Endothelial cell of umbilical vein (primary cell): ENCODE measurements at regions not wholly inside any gene's neighbourhood (a gene's known extent, or its start where the extent isn't known, plus 50 kb on each side); places are given as distances from the start of the nearest gene placed in this dataset.
"Not testable (repeated sequence)": the region's sequence is repeated elsewhere in the genome, so short reads cannot be mapped to it uniquely, and the experiment has no call there.

Experiments used
- BruUV-seq: library from RNA; stranded (reverse); fragments of 400-500 nt; replicated peaks from 2 replicates; lab custom pipeline; 2021; lab: Mats Ljungman, UMichigan
- CTCF ChIA-PET: fragments of 300-600, 350-600 bp; sonication (Branson Sonifier 250); formaldehyde crosslinking; loops from one replicate; lab custom pipeline; 2021; ENCODE audit warnings: antibody characterized with exemption, inconsistent platforms; lab: Charles Lee
- POLR2A ChIA-PET: fragments of 300-600, 350-600 bp; sonication (Branson Sonifier 250); formaldehyde crosslinking; loops from one replicate; lab custom pipeline; 2021; ENCODE audit warnings: antibody characterized with exemption, inconsistent platforms; lab: Charles Lee
- DNase-seq: peaks from one replicate; pipeline ENCODE4 v3.0.0-alpha.2; 2011; ENCODE audit warnings: low read depth, low spot score
- FAIRE-seq: peaks from 2 replicates; lab custom pipeline; 2011; peaks lifted over from hg19 to GRCh38; lab: Jason Lieb, UNC
- H2AFZ ChIP-seq: 2 replicates; pipeline ENCODE4 v1.6.0; 2012; ENCODE audit warnings: low read depth, low read length, control low read depth, inconsistent platforms
- H3K27ac ChIP-seq: 2 replicates; pipeline ENCODE4 v1.5.1; 2011; ENCODE audit warnings: low read depth, mild to moderate bottlenecking, control low read depth, low read length, moderate library complexity; ENCODE audit not compliant: insufficient read depth
- H3K27me3 ChIP-seq, 2 experiments: 2 replicates each; pipeline versions ENCODE4 v1.6.0 to v1.6.1; 2011; ENCODE audit warnings: low read length in 2 of 2, mixed read lengths in 1 of 2; ENCODE audit not compliant: control insufficient read depth in 2 of 2, insufficient read depth in 2 of 2
- H3K36me3 ChIP-seq, 2 experiments: 2 replicates in 1 of 2; 3 replicates in 1 of 2; pipeline ENCODE4 v1.5.1; 2011; ENCODE audit warnings: low read length in 2 of 2, mild to moderate bottlenecking in 1 of 2, moderate library complexity in 1 of 2; ENCODE audit not compliant: control insufficient read depth in 2 of 2, insufficient read depth in 2 of 2; ENCODE audit errors: extremely low read depth in 1 of 2
- H3K4me1 ChIP-seq: 3 replicates; pipeline ENCODE4 v1.5.1; 2011; ENCODE audit warnings: mild to moderate bottlenecking, low read length; ENCODE audit not compliant: control insufficient read depth, insufficient read depth; ENCODE audit errors: extremely low read depth
- H3K4me2 ChIP-seq: 2 replicates; pipeline ENCODE4 v1.6.1; 2011; ENCODE audit warnings: low read length, control low read depth, mixed read lengths; ENCODE audit not compliant: insufficient read depth
- H3K4me3 ChIP-seq, 3 experiments: fragments of 200-600 bp in 1 of 3; sonication (generic), shearing (Covaris generic) in 1 of 3; replicated peaks in 1 of 3; 2 replicates each; pipeline ENCODE4 v1.5.1; 2011 to 2016; ENCODE audit warnings: control low read depth in 3 of 3, low read length in 3 of 3, mild to moderate bottlenecking in 2 of 3, inconsistent platforms in 1 of 3, low read depth in 1 of 3, moderate library complexity in 1 of 3; ENCODE audit not compliant: insufficient read depth in 1 of 3
- H3K79me2 ChIP-seq: 2 replicates; pipeline ENCODE4 v1.6.0; 2012; ENCODE audit warnings: low read length, inconsistent platforms; ENCODE audit not compliant: control insufficient read depth, insufficient read depth
- H3K9ac ChIP-seq: replicated peaks from 2 replicates; pipeline ENCODE3; 2011; ENCODE audit warnings: low read length, control low read depth; ENCODE audit not compliant: insufficient read depth; ENCODE audit errors: extremely low read depth
- H3K9me1 ChIP-seq: replicated peaks from 3 replicates; pipeline ENCODE4 v1.6.0; 2011; ENCODE audit warnings: mild to moderate bottlenecking, low read length; ENCODE audit not compliant: control insufficient read depth, insufficient read depth; ENCODE audit errors: extremely low read depth
- H3K9me3 ChIP-seq: replicated peaks from 2 replicates; pipeline ENCODE4 v1.5.1; 2012; ENCODE audit warnings: low read length, inconsistent platforms; ENCODE audit not compliant: control insufficient read depth, insufficient read depth
- H4K20me1 ChIP-seq: replicated peaks from 2 replicates; pipeline ENCODE3; 2011; ENCODE audit warnings: mild to moderate bottlenecking, low read length; ENCODE audit not compliant: control insufficient read depth, insufficient read depth; ENCODE audit errors: extremely low read depth
- EZH2 ChIP-seq: IDR thresholded peaks from 2 replicates; pipeline ENCODE4 v1.6.1; 2012; ENCODE audit warnings: borderline replicate concordance, low read depth, mild to moderate bottlenecking, moderate library complexity, low read length, inconsistent platforms; ENCODE audit not compliant: severe bottlenecking
- FOS ChIP-seq: IDR thresholded peaks from 2 replicates; pipeline ENCODE4 v1.6.1; 2011; ENCODE audit warnings: mild to moderate bottlenecking, low read length, moderate library complexity, borderline replicate concordance; ENCODE audit not compliant: insufficient read depth
- GATA2 ChIP-seq: IDR thresholded peaks from 2 replicates; pipeline ENCODE4 v1.7.0; 2011; ENCODE audit warnings: low read depth, mild to moderate bottlenecking, moderate library complexity, mixed read lengths, low read length; ENCODE audit not compliant: insufficient read length, insufficient read depth
- JUN ChIP-seq: IDR thresholded peaks from 2 replicates; pipeline ENCODE4 v1.6.1; 2011; ENCODE audit warnings: borderline replicate concordance, low read depth; ENCODE audit not compliant: insufficient read length, insufficient read depth
- MYC ChIP-seq: IDR thresholded peaks from one replicate; pipeline ENCODE4 v1.6.1; 2011; ENCODE audit warnings: mild to moderate bottlenecking, low read depth, low read length
- POLR2A ChIP-seq: IDR thresholded peaks from 2 replicates; pipeline ENCODE4 v1.6.1; 2012; ENCODE audit warnings: low read depth, mild to moderate bottlenecking, control low read depth, low read length
- POLR2AphosphoS5 ChIP-seq: IDR thresholded peaks from 2 replicates; pipeline ENCODE4 v1.6.1; 2012; ENCODE audit warnings: low read depth, mild to moderate bottlenecking, control low read depth, low read length, moderate library complexity; ENCODE audit not compliant: insufficient read depth
- dilution Hi-C: fragments of 300-500 bp; cut with MboI; formaldehyde crosslinking; loops from one replicate; pipeline ENCODE4 v1.15.0; 2019; ENCODE audit warnings: low sequenced_read_pairs; ENCODE audit not compliant: extremely low pct_ligation_motif_present
- intact Hi-C: fragments of 100-400 bp; cut with micrococcal nuclease; formaldehyde crosslinking; loops from one replicate; pipeline ENCODE4 v1.10.0; 2022
- TF ChIP-seq, protein P1 (sequence below), 2 donors: IDR thresholded peaks; 1 replicate in 1 of 2; 2 replicates in 1 of 2; pipeline ENCODE4 v1.5.1; 2011; ENCODE audit warnings: low read length in 2 of 2, mild to moderate bottlenecking in 2 of 2, moderate library complexity in 2 of 2, control low read depth in 1 of 2, inconsistent platforms in 1 of 2, low read depth in 1 of 2; ENCODE audit not compliant: insufficient read depth in 1 of 2; ENCODE audit errors: extremely low read depth in 1 of 2
- TF ChIP-seq, protein P2 (sequence below): IDR thresholded peaks from 2 replicates; pipeline ENCODE4 v1.6.1; 2011; ENCODE audit not compliant: insufficient read depth, insufficient read length

DNA sequence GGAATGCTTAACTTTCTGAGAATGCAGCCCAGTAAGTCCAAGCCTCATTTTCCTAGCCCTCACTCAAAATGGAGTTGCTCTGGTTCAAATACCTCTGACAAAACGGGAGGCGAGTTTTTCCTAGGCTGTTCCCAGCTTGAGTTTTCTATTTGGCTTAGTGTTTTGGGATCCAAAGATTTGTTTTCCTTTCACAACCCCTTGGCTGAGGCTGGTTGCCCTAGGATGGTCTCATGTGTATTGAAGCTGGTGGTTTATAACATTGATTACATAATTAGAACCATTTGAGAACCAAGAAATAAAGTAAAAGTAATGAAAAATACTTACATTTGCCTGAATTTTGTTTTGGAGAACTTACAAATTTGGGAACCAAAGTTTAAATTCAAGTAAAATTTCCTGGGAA lies 611.1 kb upstream of the LUZP2 start:
- dilution Hi-C loops (no loop called here), intact Hi-C loops (no loop called here)
- H2AFZ ChIP-seq = no peak overlapping the region
- no peak overlapping the region for H3K4me2 ChIP-seq
- no peaks in the 10 kb centered on the region for H3K9me1 ChIP-seq
- no peaks in the 10 kb centered on the region for H3K4me1 ChIP-seq
- ChIA-PET CTCF (no interaction called here), POLR2A (no interaction called here)
- no peaks in the 10 kb centered on the region for H4K20me1 ChIP-seq
- no peak overlapping the region for H3K27ac ChIP-seq
- H3K36me3 ChIP-seq = no peaks in the 10 kb centered on the region
- H3K9me3 ChIP-seq = no peaks in the 10 kb centered on the region
- H3K9ac ChIP-seq = no peak overlapping the region
- no peak overlapping the region for H3K4me3 ChIP-seq
- no peaks in the 10 kb centered on the region for H3K27me3 ChIP-seq
- no peak for DNase-seq
- FAIRE-seq = no peak
- BruUV-seq = no TSS peak
- TF ChIP-seq EZH2 = no peak
- TF ChIP-seq POLR2AphosphoS5 = no peak
- no peak for TF ChIP-seq JUN
- TF ChIP-seq, protein P1, sequence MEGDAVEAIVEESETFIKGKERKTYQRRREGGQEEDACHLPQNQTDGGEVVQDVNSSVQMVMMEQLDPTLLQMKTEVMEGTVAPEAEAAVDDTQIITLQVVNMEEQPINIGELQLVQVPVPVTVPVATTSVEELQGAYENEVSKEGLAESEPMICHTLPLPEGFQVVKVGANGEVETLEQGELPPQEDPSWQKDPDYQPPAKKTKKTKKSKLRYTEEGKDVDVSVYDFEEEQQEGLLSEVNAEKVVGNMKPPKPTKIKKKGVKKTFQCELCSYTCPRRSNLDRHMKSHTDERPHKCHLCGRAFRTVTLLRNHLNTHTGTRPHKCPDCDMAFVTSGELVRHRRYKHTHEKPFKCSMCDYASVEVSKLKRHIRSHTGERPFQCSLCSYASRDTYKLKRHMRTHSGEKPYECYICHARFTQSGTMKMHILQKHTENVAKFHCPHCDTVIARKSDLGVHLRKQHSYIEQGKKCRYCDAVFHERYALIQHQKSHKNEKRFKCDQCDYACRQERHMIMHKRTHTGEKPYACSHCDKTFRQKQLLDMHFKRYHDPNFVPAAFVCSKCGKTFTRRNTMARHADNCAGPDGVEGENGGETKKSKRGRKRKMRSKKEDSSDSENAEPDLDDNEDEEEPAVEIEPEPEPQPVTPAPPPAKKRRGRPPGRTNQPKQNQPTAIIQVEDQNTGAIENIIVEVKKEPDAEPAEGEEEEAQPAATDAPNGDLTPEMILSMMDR (IDR thresholded peaks at IDR 0.05; ENCODE audit: extremely low read depth in 1 of 2, insufficient read depth in 1 of 2, low read depth in 1 of 2, low read length in 2 of 2) = no peak
- TF ChIP-seq POLR2A = no peak
- no peak for TF ChIP-seq MYC
- no peak for TF ChIP-seq GATA2
- no peak for TF ChIP-seq FOS
- TF ChIP-seq, protein P2, sequence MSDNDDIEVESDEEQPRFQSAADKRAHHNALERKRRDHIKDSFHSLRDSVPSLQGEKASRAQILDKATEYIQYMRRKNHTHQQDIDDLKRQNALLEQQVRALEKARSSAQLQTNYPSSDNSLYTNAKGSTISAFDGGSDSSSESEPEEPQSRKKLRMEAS = no peak
- no peaks in the 10 kb centered on the region for H3K79me2 ChIP-seq

DNA sequence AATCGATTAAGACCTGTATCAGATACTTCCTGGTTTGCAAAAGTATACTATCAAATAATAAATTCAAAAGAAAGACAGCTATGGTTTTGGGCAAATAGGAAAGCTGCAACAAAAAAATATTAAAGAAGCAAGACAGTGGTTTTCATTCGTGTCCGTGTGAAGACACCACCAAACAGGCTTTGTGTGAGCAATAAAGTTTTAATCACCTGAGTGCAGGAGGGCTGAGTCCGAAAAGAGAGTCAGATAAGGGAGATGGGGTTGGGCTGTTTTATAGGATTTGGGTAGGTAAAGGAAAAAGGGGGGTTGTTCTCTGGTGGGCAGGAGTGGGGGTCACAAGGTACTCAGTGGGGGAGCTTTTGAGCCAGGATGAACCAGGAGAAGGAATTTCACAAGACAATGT lies 609.7 kb upstream of the LUZP2 start:
- H2AFZ ChIP-seq, H3K79me2 ChIP-seq, H3K27ac ChIP-seq, CTCF ChIA-PET, DNase-seq, H3K9ac ChIP-seq, dilution Hi-C loops, H3K36me3 ChIP-seq, POLR2A ChIA-PET, H4K20me1 ChIP-seq, H3K27me3 ChIP-seq, BruUV-seq, H3K4me2 ChIP-seq, FAIRE-seq, H3K4me1 ChIP-seq, intact Hi-C loops, H3K9me1 ChIP-seq, H3K9me3 ChIP-seq, H3K4me3 ChIP-seq: not testable (repeated sequence)
